Neural progenitor cell (in vitro differentiated cells): ENCODE measurements at regions not wholly inside any gene's neighbourhood (a gene's known extent, or its start where the extent isn't known, plus 50 kb on each side); places are given as distances from the start of the nearest gene placed in this dataset.

Experiments used
- CTCF ChIP-seq: fragments of 200-600 bp; sonication (generic); IDR thresholded peaks from 2 replicates; pipeline ENCODE4 v1.5.1; 2017; ENCODE audit warnings: antibody characterized with exemption, mild to moderate bottlenecking
- EZH2 ChIP-seq: fragments of 200-600 bp; sonication (generic); IDR thresholded peaks from 2 replicates; pipeline ENCODE4 v1.6.1; 2017; ENCODE audit warnings: antibody characterized with exemption, mild to moderate bottlenecking, moderate library complexity

- TF ChIP-seq CTCF: no peak
- TF ChIP-seq EZH2: no peak
Measured at GRCh38 chr3:152047465-152047864, 174.0 kb downstream of the SUCNR1 start.
